ENCODE measurements at regions not wholly inside any gene's neighbourhood (a gene's known extent, or its start where the extent isn't known, plus 50 kb on each side); places are given as distances from the start of the nearest gene placed in this dataset.

- DNase-seq (ENCODE audit: low spot score), result no peak
- intact Hi-C loops (cut with DNase I), result no loop called here
Measured at GRCh38 chr11:36899800-36900199, 301.8 kb upstream of the RAG2 start.

DNA sequence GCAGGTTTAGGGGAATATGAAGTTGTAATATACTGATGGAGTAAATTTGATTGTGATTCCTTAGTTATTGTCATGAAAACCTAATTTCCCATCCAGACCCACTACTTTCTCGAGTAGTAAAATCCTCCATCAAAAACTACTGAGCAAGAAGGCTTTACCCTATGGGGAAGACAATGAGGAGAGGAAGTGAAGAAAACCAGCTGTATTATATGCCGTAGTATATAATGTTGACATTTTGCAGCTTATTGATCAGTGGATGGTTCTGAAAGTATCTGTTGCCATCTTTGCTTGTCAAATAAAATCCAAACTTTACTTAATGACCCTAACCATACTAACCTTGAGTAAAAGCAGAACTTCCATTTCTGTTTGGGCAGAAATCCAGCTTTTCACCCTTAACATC is 292.8 kb upstream of the RAG2 start:
- intact Hi-C loops (cut with DNase I), result no loop called here
- no peak for DNase-seq (ENCODE audit: low spot score)

DNA sequence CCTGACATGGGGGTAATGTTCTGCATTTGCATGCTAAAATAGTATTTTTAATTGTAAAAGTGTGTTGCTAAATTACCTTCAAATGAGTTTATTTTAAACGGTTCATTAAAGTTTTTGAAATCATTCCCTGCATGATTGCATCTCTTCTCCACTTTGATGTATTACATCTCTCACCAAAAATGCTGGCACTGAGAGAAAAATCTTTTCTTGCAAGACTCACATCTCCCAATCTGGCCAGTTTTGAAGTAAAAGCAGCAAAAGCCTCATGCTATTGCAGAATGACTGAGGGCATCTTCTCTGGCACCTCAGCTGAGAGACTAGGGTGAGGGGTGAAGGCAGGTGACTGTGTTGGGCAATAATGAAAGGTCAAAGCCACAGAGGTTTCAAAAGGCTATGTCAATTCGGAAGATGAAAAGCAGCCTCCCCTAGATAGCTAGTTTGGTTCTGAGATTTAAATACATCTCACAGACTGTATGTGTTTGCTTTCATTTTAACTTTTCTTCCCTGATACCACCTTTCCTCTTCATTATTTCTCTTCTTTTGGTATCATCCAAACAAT is 292.2 kb upstream of the RAG2 start:
- DNase-seq (ENCODE audit: low spot score), result no peak
- intact Hi-C loops (cut with DNase I), result no loop called here

DNA sequence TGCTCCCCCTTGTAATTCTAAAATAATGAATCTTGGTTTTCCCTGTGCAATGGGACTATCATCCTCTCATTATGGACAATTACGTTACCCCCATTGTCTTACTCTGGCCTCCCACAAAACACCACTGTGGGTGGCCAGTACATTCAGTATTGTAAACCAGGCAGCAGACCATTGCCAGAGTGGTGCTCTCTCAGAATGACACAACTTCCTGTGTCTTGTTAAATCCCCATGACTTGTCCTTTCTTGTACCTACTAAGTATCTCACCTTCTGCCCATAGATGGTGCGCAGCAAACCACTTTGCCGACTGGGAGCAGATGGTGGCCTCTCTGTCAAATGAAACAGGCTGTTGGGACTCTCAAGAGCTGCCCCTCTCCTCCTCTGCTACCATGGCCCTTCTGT is 287.1 kb upstream of the RAG2 start:
- DNase-seq (ENCODE audit: low spot score), result no peak
- intact Hi-C loops (cut with DNase I), result no loop called here

- DNase-seq (ENCODE audit: low spot score), result no peak
- intact Hi-C loops (cut with DNase I), result no loop called here
Measured at GRCh38 chr11:36878737-36879136, 280.7 kb upstream of the RAG2 start.

GRCh38 chr11:36877149-36877548 is 279.1 kb upstream of the RAG2 start:
- intact Hi-C loops (cut with DNase I), result no loop called here
- DNase-seq (ENCODE audit: low spot score), result no peak

DNA sequence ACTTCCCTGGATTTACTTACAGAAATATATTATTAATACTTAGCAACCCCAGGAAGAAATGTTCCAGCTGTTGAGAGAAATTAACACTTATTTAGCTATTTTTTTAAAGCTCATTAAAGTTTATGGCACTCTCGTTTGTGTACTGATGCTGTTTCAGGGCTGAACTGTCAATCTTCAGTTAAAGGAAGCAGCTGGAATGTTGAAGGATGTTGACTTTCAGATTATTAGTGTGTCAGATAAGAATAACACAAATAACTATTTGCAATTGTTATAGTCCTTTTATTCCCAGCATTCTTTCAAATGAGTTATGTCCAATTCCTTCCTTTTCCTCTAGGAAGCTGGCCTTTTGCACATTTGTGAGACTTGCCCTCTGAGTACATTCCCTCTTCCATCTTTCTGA is 278.2 kb upstream of the RAG2 start:
- intact Hi-C loops (cut with DNase I), result no loop called here
- DNase-seq (ENCODE audit: low spot score), result no peak

GRCh38 chr11:36874291-36874690 is 276.3 kb upstream of the RAG2 start:
- no peak for DNase-seq (ENCODE audit: low spot score)
- intact Hi-C loops (cut with DNase I), result no loop called here

DNA sequence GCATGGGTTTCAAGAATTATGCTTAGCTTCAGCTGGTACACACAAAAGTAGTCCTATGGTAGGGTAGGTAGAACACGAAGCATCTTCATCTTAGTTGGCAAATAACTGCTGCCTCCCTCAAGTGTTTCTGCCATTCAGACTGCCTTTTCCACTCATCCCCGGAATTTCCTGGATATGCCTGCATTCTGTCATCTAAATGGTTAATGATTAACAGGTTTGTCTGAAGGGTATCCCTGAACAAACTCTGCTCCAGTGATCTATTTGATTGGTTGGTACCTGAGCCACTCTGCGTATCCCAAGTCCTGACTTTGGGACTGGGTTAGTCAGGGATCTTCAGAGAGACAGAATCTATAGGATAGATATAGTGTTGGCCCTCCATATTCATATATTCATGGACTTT is 272.3 kb upstream of the RAG2 start:
- DNase-seq (ENCODE audit: low spot score), result no peak
- intact Hi-C loops (cut with DNase I), result no loop called here

DNA sequence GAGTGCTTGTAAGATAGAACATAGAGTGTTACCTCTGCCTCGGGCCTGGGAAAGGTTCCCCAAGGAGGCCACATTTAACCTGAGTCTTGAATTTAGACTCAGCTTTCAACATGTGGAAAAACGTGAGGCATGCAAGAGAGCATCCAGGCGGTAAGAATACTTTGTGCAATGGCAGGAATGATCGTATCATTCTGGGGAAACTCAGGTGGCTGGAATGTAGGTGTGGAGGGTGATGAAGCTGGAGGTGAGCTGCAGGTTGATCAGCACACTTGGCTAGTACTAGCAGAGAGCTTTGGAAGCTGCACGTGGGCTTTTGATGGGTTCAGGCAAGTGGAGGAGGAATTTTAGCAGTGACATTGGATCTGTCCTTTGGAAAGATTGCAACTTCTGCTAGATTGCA is 270.3 kb upstream of the RAG2 start:
- intact Hi-C loops (cut with DNase I), result no loop called here
- no peak for DNase-seq (ENCODE audit: low spot score)

- no peak for DNase-seq (ENCODE audit: low spot score)
- intact Hi-C loops (cut with DNase I), result no loop called here
Measured at GRCh38 chr11:36865846-36866245, 267.8 kb upstream of the RAG2 start.

GRCh38 chr11:36854875-36855274 is 256.8 kb upstream of the RAG2 start:
- intact Hi-C loops (cut with DNase I), result no loop called here

DNA sequence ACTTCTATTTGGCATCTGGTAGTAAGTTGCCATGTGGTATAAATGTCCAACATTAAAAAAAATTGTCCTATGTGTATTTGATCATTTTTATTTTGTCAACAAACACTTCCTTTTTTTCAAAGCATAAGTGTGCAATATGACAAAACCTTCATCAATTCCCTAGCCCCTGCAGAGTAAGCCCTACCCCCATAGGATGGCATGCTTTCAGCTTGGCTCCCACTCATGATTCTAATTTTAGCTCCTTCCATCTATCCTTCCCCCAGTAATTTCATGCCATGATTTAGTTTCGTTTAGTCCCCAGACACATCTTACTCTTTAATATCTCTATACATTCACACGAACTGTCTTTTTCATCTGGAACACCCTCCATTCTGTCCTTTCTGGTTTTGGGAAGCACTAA is 250.6 kb upstream of the RAG2 start:
- intact Hi-C loops (cut with DNase I), result no loop called here
- DNase-seq (ENCODE audit: low spot score), result no peak

More at GRCh38 chr11:36854875-36855274, 256.8 kb upstream of the RAG2 start:
- no peak for DNase-seq (ENCODE audit: low spot score)

DNA sequence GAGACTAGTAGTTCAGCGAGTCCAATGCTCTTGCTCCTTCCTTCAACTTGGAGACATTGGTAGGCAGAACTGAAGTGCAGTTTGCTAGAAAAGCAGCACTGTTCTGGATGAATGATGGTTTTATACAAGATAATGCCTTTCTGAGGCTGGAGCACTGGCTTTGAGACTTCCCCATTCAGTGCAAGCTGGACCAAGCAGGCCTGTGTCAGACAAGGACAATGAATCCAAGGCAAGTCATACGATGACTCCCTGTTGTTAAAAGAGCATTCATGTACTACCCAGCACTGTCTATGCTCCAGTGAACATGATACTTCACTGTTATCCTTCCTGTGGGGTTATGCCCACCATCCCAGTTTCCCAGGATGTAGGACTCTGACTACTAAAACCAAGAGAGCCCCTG is 242.3 kb upstream of the RAG2 start:
- intact Hi-C loops (cut with DNase I), result no loop called here
- DNase-seq (ENCODE audit: low spot score), result no peak

DNA sequence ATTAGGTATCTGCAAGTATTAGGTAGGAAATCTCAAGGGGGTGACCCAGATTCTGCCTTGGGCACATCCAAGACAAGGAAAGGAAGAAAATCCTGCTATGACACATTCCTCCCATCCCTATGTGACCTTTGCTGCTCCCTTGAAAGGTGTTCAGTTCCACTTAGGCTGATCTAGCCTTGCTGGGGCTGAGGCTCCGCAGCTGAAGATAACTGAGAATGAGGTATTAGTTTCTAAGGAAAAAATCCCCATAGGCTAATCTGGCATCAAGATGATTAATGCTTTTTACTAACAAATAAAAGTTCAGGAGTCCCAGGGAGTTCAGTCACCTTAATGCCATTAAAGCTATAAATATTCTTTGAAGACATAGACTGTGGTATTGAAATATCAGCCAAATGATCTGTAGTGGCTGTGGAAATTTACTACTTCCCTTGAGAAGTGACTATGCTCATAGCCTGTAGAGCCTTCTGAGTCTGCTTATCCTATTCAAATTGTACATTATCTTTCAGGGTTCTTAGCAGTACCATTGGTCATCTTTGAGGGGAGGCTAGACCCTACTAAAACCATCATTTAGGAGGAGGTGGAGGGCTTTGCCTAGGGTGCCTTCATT is 239.9 kb upstream of the RAG2 start:
- DNase-seq (ENCODE audit: low spot score), result no peak
- intact Hi-C loops (cut with DNase I), result no loop called here

GRCh38 chr11:36825251-36825650 is 227.2 kb upstream of the RAG2 start:
- intact Hi-C loops (cut with DNase I), result no loop called here
- no peak for DNase-seq (ENCODE audit: low spot score)

DNA sequence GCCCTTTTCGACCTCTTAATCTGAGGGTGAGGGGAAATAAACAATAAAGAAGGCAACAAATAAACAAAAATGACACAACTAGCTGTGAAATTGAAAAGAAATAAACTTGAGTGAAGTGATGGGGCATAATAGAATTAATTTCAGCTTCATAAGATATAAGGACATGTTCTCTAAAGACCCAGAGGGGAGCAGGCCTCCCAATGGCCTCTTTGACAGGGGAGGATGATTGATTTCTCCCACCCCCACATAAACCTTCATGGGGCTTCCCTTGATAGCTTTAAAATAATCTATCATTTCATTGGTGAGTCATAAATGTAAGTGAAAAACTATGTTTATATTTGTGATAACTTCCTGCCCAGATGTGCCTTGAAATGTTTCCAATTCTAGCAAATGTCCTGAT is 226.3 kb upstream of the RAG2 start:
- no peak for DNase-seq (ENCODE audit: low spot score)
- intact Hi-C loops (cut with DNase I), result no loop called here

- intact Hi-C loops (cut with DNase I), result no loop called here
- DNase-seq (ENCODE audit: low spot score), result no peak
Measured at GRCh38 chr11:36822829-36823228, 224.8 kb upstream of the RAG2 start.

- no peak for DNase-seq (ENCODE audit: low spot score)
- intact Hi-C loops (cut with DNase I), result no loop called here
Measured at GRCh38 chr11:36818410-36818809, 220.4 kb upstream of the RAG2 start.

DNA sequence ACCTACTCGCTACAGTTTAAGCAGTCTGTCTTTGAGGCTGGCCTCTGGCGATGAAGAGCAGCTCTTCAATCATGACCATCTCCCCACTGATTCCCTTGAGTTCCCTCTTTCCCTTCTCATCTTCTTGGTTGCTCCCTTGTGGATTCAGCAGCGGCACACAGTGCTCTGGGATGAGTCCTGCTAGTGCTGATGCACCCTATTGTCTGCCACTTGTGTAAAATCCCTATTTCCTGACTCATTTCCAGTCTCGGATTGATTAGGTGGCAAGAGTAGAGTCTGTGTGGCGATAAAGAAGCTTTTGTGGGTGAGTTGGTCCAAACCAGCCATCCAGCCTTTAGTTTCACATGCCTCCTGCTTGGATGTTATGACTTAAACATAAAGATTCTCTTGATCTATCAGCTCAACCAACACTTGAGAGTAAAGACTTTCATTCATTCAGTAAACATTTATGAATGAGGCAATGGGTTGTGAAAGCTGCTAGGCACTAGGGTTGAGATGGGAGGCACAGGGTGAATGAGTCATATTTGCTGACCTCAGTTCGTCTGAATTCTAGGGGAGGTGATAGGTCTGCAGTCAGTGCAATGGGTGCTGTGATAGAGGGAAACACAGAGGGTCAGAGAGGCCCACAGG is 219.4 kb upstream of the RAG2 start:
- no peak for DNase-seq (ENCODE audit: low spot score)
- intact Hi-C loops (cut with DNase I), result no loop called here

- intact Hi-C loops (cut with DNase I), result no loop called here
- no peak for DNase-seq (ENCODE audit: low spot score)
Measured at GRCh38 chr11:36809303-36809702, 211.3 kb upstream of the RAG2 start.

Measured in posterior vena cava (tissue), 2 donors.